Esophagus (tissue), 2 donors: ENCODE measurements at regions not wholly inside any gene's neighbourhood (a gene's known extent, or its start where the extent isn't known, plus 50 kb on each side); places are given as distances from the start of the nearest gene placed in this dataset.
"Not testable (repeated sequence)": the region's sequence is repeated elsewhere in the genome, so short reads cannot be mapped to it uniquely, and the experiment has no call there.

ENCODE experiments used
- H3K27ac ChIP-seq, 2 donors: one replicate each; pipeline ENCODE4 v1.5.1; 2013; ENCODE audit warnings: low read depth in 2 of 2, mild to moderate bottlenecking in 2 of 2, inconsistent platforms in 1 of 2, low read length in 1 of 2, moderate library complexity in 1 of 2
- H3K27me3 ChIP-seq, 2 donors: one replicate each; pipeline ENCODE4 v1.6.1; 2013; ENCODE audit warnings: low read length in 2 of 2, control low read depth in 1 of 2, mild to moderate bottlenecking in 1 of 2; ENCODE audit not compliant: insufficient read depth in 2 of 2, control insufficient read depth in 1 of 2
- H3K36me3 ChIP-seq, 2 donors: one replicate each; pipeline ENCODE4 v1.6.1; 2013; ENCODE audit warnings: low read length in 1 of 2; ENCODE audit not compliant: control insufficient read depth in 2 of 2, insufficient read depth in 2 of 2
- H3K4me1 ChIP-seq, 2 donors: one replicate each; pipeline ENCODE4 v1.6.1; 2013; ENCODE audit warnings: low read length in 1 of 2; ENCODE audit not compliant: control insufficient read depth in 2 of 2, insufficient read depth in 2 of 2
- H3K4me3 ChIP-seq, 2 donors: one replicate each; pipeline ENCODE4 v1.5.1; 2013; ENCODE audit warnings: low read length in 2 of 2, mild to moderate bottlenecking in 2 of 2, low read depth in 1 of 2, moderate library complexity in 1 of 2
- H3K9me3 ChIP-seq, 2 donors: one replicate each; pipeline ENCODE4 v1.6.1; 2013; ENCODE audit warnings: mild to moderate bottlenecking in 2 of 2, low read depth in 1 of 2, low read length in 1 of 2, moderate library complexity in 1 of 2; ENCODE audit not compliant: control insufficient read depth in 2 of 2, insufficient read depth in 1 of 2
- WGBS, 2 donors: extraction: QIAGEN DNeasy Blood & Tissue Kit; methylation state at CpG; one replicate each; pipeline ENCODE4 v1.1.7; 2013; 5-methylcytosine and 5-hydroxymethylcytosine counted together
- donor health status: healthy with polysubstance abuse.
- donor health status: Bipolar disorder and iron deficiency.

DNA sequence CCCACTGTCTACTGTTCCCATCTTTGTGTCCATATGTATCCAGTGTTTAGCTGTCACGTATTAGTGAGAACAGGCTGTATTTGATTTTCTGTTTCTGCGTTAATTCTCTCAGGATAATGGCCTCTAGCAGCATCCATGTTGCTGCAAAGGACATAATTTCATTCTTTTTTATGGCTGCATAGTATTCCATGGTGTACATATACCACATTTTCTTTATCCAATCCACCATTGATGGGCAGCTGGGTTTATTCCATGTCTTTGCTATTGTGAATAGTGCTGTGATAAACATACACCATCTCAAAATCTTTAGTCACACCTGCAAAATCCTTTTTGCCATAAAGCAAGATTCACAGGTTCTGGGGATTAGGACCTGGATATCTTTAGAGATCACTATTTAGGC, 334.4 kb upstream of the CLINT1 start:
- H3K27me3 ChIP-seq, H3K9me3 ChIP-seq, H3K36me3 ChIP-seq, H3K4me3 ChIP-seq, H3K4me1 ChIP-seq, H3K27ac ChIP-seq: not testable (repeated sequence)
- 93 to 96% methylated on average over 2 of the region's 2 CpGs for WGBS, 2 donors

DNA sequence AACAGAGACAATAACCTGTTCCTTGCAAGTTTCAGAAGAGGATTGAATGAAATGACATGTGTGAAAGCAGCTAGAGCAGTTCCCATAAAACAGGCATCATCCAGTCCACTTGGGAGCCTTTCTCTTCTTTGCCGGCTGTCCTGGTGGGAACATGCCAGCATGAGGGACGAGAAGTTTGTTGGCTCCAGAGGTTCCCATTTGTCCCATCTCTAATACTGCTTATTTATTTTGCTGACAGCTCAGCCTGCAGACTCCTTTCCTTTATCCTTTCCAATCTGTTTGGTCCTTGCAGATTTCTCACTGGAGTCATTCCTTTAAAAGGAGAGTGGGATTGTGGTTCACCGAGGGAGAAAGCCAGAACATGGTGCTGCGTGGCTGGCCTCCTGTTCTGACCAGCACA, 321.5 kb upstream of the CLINT1 start:
- WGBS, 2 donors = 77 to 79% methylated on average over 4 of the region's 4 CpGs
- no peaks in the 10 kb centered on the region for H3K36me3 ChIP-seq

GRCh38 chr5:158179271-158179670, 320.3 kb upstream of the CLINT1 start:
- 82 to 92% methylated on average over 7 of the region's 7 CpGs for WGBS, 2 donors

More for the DNA sequence above, 321.5 kb upstream of the CLINT1 start:
- Histone ChIP-seq H3K4me3 (no peak overlapping the region), H3K9me3 (no peaks in the 10 kb centered on the region), H3K27ac (no peak overlapping the region), H3K4me1 (no peaks in the 10 kb centered on the region), H3K27me3 (no peaks in the 10 kb centered on the region)

GRCh38 chr5:158178535-158178934, 319.6 kb upstream of the CLINT1 start:
- Histone ChIP-seq H3K36me3 (no peaks in the 10 kb centered on the region), H3K9me3 (no peaks in the 10 kb centered on the region), H3K27ac (no peak overlapping the region), H3K27me3 (no peaks in the 10 kb centered on the region), H3K4me1 (no peaks in the 10 kb centered on the region), H3K4me3 (no peak overlapping the region)
- WGBS, 2 donors = 84 to 85% methylated on average over 6 of the region's 6 CpGs

More at GRCh38 chr5:158179271-158179670, 320.3 kb upstream of the CLINT1 start:
- no peaks in the 10 kb centered on the region for H3K27me3 ChIP-seq
- no peak overlapping the region for H3K4me3 ChIP-seq
- H3K9me3 ChIP-seq = no peaks in the 10 kb centered on the region
- H3K4me1 ChIP-seq = no peaks in the 10 kb centered on the region
- H3K36me3 ChIP-seq = no peaks in the 10 kb centered on the region
- no peak overlapping the region for H3K27ac ChIP-seq

DNA sequence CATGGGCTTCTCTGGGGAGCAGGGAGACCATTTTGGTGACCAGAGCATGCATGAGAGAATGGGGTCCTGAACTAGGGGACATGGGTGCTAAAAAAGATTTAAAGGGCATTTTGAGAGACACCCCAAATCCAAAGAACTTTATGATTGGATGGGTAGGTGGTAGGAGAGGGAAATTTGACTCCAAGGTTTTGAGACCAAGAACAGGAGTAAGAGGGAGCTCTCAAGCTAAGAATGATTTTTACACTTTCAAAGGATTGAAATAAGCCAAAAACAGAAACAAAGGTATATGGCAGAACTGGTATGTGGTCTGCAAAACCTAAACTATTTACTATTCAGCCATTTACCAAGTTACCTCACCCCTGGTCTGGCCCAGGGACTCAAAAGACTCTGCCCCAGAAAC, 318.2 kb upstream of the CLINT1 start:
- Histone ChIP-seq H3K27me3 (no peaks in the 10 kb centered on the region), H3K4me1 (no peaks in the 10 kb centered on the region), H3K4me3 (no peak overlapping the region), H3K36me3 (no peaks in the 10 kb centered on the region), H3K9me3 (no peaks in the 10 kb centered on the region), H3K27ac (no peak overlapping the region)

- no peaks in the 10 kb centered on the region for H3K27me3 ChIP-seq
- WGBS, 2 donors = 70 to 71% methylated on average over 6 of the region's 6 CpGs
- no peaks in the 10 kb centered on the region for H3K9me3 ChIP-seq
- no peaks in the 10 kb centered on the region for H3K4me1 ChIP-seq
- no peaks in the 10 kb centered on the region for H3K36me3 ChIP-seq
- peak overlapping the region in 1 of 2 donors; percentile 16 for H3K27ac ChIP-seq
- no peak overlapping the region for H3K4me3 ChIP-seq
These were observed 317.1 kb upstream of the CLINT1 start for GRCh38 chr5:158175934-158176481.

GRCh38 chr5:158174918-158175851, 316.2 kb upstream of the CLINT1 start:
- Histone ChIP-seq H3K27ac (no peak overlapping the region), H3K4me1 (no peaks in the 10 kb centered on the region), H3K27me3 (no peaks in the 10 kb centered on the region)

GRCh38 chr5:158174026-158174425, 315.1 kb upstream of the CLINT1 start:
- Histone ChIP-seq H3K27ac (no peak overlapping the region), H3K4me3 (no peak overlapping the region), H3K36me3 (no peaks in the 10 kb centered on the region), H3K9me3 (no peaks in the 10 kb centered on the region), H3K27me3 (no peaks in the 10 kb centered on the region), H3K4me1 (no peaks in the 10 kb centered on the region)
- WGBS, 2 donors = 81 to 95% methylated on average over 4 of the region's 4 CpGs

More at GRCh38 chr5:158174918-158175851, 316.2 kb upstream of the CLINT1 start:
- H3K36me3 ChIP-seq = no peaks in the 10 kb centered on the region
- 38 to 42% methylated on average over 8 of the region's 8 CpGs for WGBS, 2 donors
- no peak overlapping the region for H3K4me3 ChIP-seq
- no peaks in the 10 kb centered on the region for H3K9me3 ChIP-seq

GRCh38 chr5:158172005-158172404, 313.1 kb upstream of the CLINT1 start:
- Histone ChIP-seq H3K27ac (no peak overlapping the region), H3K27me3 (no peaks in the 10 kb centered on the region), H3K4me3 (no peak overlapping the region), H3K36me3 (no peaks in the 10 kb centered on the region), H3K4me1 (no peaks in the 10 kb centered on the region), H3K9me3 (no peaks in the 10 kb centered on the region)
- 82 to 87% methylated on average over 2 of the region's 2 CpGs for WGBS, 2 donors

GRCh38 chr5:158170534-158170933, 311.6 kb upstream of the CLINT1 start:
- no peaks in the 10 kb centered on the region for H3K9me3 ChIP-seq
- H3K27ac ChIP-seq = no peak overlapping the region
- H3K27me3 ChIP-seq = no peaks in the 10 kb centered on the region
- WGBS, 2 donors = 82 to 85% methylated on average over 2 of the region's 2 CpGs
- H3K4me1 ChIP-seq = no peaks in the 10 kb centered on the region
- H3K4me3 ChIP-seq = no peak overlapping the region
- no peaks in the 10 kb centered on the region for H3K36me3 ChIP-seq
